ENCODE measurements at regions not wholly inside any gene's neighbourhood (a gene's known extent, or its start where the extent isn't known, plus 50 kb on each side); places are given as distances from the start of the nearest gene placed in this dataset.

GRCh38 chr7:106176414-106177299 lies 64.5 kb upstream of the SYPL1 start:
- Mint-ChIP-seq H3K27me3 (peaks cover 21% of the 10 kb centered on the region), H3K4me1 (no peaks in the 10 kb centered on the region), H3K4me3 (no peak overlapping the region), H3K27ac (no peak overlapping the region), H3K36me3 (no peaks in the 10 kb centered on the region), H3K9me3 (no peaks in the 10 kb centered on the region)
- DNase-seq = peak; percentile 78
- no peak for ATAC-seq (ENCODE audit: low read depth)
- POLR2A ChIA-PET = interaction anchor here (1.0 kb wide), 1 partner anchor 108 kb away, joined by 3 read pairs; the partner anchor contains the start of gene NAMPT

GRCh38 chr7:106175507-106175906 lies 63.4 kb upstream of the SYPL1 start:
- ATAC-seq (ENCODE audit: low read depth) (no peak), DNase-seq (no peak)
- Mint-ChIP-seq H3K36me3 (no peaks in the 10 kb centered on the region), H3K27me3 (peaks cover 21% of the 10 kb centered on the region), H3K9me3 (no peaks in the 10 kb centered on the region), H3K4me1 (no peaks in the 10 kb centered on the region), H3K4me3 (no peak overlapping the region), H3K27ac (no peak overlapping the region)
- POLR2A ChIA-PET = no interaction called here

GRCh38 chr7:106170651-106171050 lies 58.5 kb upstream of the SYPL1 start:
- Mint-ChIP-seq H3K4me3 (no peak overlapping the region), H3K4me1 (no peaks in the 10 kb centered on the region), H3K27ac (no peak overlapping the region), H3K36me3 (no peaks in the 10 kb centered on the region), H3K9me3 (no peaks in the 10 kb centered on the region), H3K27me3 (peaks cover 17% of the 10 kb centered on the region)
- no peak for ATAC-seq (ENCODE audit: low read depth)
- POLR2A ChIA-PET = no interaction called here
- DNase-seq = no peak

- Mint-ChIP-seq H3K4me3 (no peak overlapping the region), H3K4me1 (no peaks in the 10 kb centered on the region), H3K27ac (no peak overlapping the region), H3K9me3 (no peaks in the 10 kb centered on the region), H3K36me3 (no peaks in the 10 kb centered on the region), H3K27me3 (peaks cover 14% of the 10 kb centered on the region)
- no peak for DNase-seq
- no peak for ATAC-seq (ENCODE audit: low read depth)
- POLR2A ChIA-PET = no interaction called here
Observed at GRCh38 chr7:106169821-106170610, 57.9 kb upstream of the SYPL1 start.

- Mint-ChIP-seq H3K4me3 (no peak overlapping the region), H3K9me3 (peaks cover 6% of the 10 kb centered on the region), H3K27ac (no peak overlapping the region), H3K36me3 (peaks cover 4% of the 10 kb centered on the region), H3K27me3 (peaks cover 12% of the 10 kb centered on the region), H3K4me1 (no peaks in the 10 kb centered on the region)
- no peak for ATAC-seq (ENCODE audit: low read depth)
- no peak for DNase-seq
- POLR2A ChIA-PET = no interaction called here
Observed at GRCh38 chr7:106167439-106168136, 55.5 kb upstream of the SYPL1 start.

GRCh38 chr7:106166651-106167342 lies 54.7 kb upstream of the SYPL1 start:
- Mint-ChIP-seq H3K4me3 (no peak overlapping the region), H3K9me3 (peaks cover 6% of the 10 kb centered on the region), H3K4me1 (no peaks in the 10 kb centered on the region), H3K27ac (no peak overlapping the region), H3K27me3 (peaks cover 12% of the 10 kb centered on the region), H3K36me3 (peaks cover 4% of the 10 kb centered on the region)
- DNase-seq (no peak), ATAC-seq (ENCODE audit: low read depth) (no peak)
- POLR2A ChIA-PET = no interaction called here

GRCh38 chr7:106165337-106165736 lies 53.2 kb upstream of the SYPL1 start:
- Mint-ChIP-seq H3K27me3 (peaks cover 21% of the 10 kb centered on the region), H3K27ac (no peak overlapping the region), H3K4me1 (no peaks in the 10 kb centered on the region), H3K9me3 (peaks cover 6% of the 10 kb centered on the region), H3K36me3 (peaks cover 4% of the 10 kb centered on the region), H3K4me3 (no peak overlapping the region)
- DNase-seq (no peak), ATAC-seq (ENCODE audit: low read depth) (no peak)
- POLR2A ChIA-PET = no interaction called here

GRCh38 chr7:106163257-106163656 lies 51.1 kb upstream of the SYPL1 start:
- DNase-seq = no peak
- POLR2A ChIA-PET = no interaction called here
- no peak overlapping the region for H3K4me3 Mint-ChIP-seq
- no peaks in the 10 kb centered on the region for H3K4me1 Mint-ChIP-seq
- no peak for ATAC-seq (ENCODE audit: low read depth)
- H3K27me3 Mint-ChIP-seq = peaks cover 33% of the 10 kb centered on the region
- no peak overlapping the region for H3K27ac Mint-ChIP-seq
- peaks cover 6% of the 10 kb centered on the region for H3K9me3 Mint-ChIP-seq
- peaks cover 4% of the 10 kb centered on the region for H3K36me3 Mint-ChIP-seq
